Uterus (tissue), 2 donors: ENCODE measurements at regions not wholly inside any gene's neighbourhood (a gene's known extent, or its start where the extent isn't known, plus 50 kb on each side); places are given as distances from the start of the nearest gene placed in this dataset.

ENCODE experiments used
- CTCF ChIP-seq, 4 experiments: fragments of 200-600 bp in 2 of 4; fragments of 450-650 bp in 2 of 4; sonication (generic) in 2 of 4; IDR thresholded peaks; one replicate each; pipeline ENCODE4 v1.5.1; 2016 to 2019; ENCODE audit warnings: antibody characterized with exemption in 4 of 4, mild to moderate bottlenecking in 2 of 4, moderate library complexity in 1 of 4
- POLR2A ChIP-seq, 2 donors: fragments of 450-650 bp; IDR thresholded peaks; one replicate each; pipeline ENCODE4 v1.6.1; 2016; ENCODE audit warnings: antibody characterized with exemption in 2 of 2, mild to moderate bottlenecking in 1 of 2, moderate library complexity in 1 of 2

- TF ChIP-seq CTCF (IDR thresholded peaks at IDR 0.05) (no peak), POLR2A (IDR thresholded peaks at IDR 0.05) (no peak)
Observed at GRCh38 chr10:125350519-125350918, 190.2 kb upstream of the CTBP2 start.
